WTC11 (cell line): ENCODE measurements at regions not wholly inside any gene's neighbourhood (a gene's known extent, or its start where the extent isn't known, plus 50 kb on each side); places are given as distances from the start of the nearest gene placed in this dataset.

Experiments used
- ATAC-seq: fragments of 200-7000 bp; cut with Tn5 transposase; 2 replicates; pipeline ENCODE4 v1.10.0; 2021; ENCODE audit warnings: mild to moderate bottlenecking, moderate library complexity
- CTCF ChIA-PET: fragments of 300-600 bp; sonication (Branson Sonifier 250); formaldehyde crosslinking; loops from one replicate; lab custom pipeline; 2021; ENCODE audit warnings: antibody characterized with exemption; lab: Charles Lee
- POLR2A ChIA-PET: fragments of 350-600 bp; sonication (Branson Sonifier 250); formaldehyde crosslinking; loops from one replicate; lab custom pipeline; 2021; ENCODE audit warnings: antibody characterized with exemption; lab: Charles Lee
- DNase-seq: peaks from one replicate; pipeline ENCODE4 v3.0.0; 2021; ENCODE audit warnings: low spot score
- H3K27ac Mint-ChIP-seq: 2 replicates; pipeline ENCODE4 v1.8.0; 2021; ENCODE audit warnings: mixed read lengths
- H3K27me3 Mint-ChIP-seq: 2 replicates; pipeline ENCODE4 v1.8.0; 2021; ENCODE audit warnings: low read depth, mild to moderate bottlenecking, moderate library complexity, mixed read lengths
- H3K36me3 Mint-ChIP-seq: 2 replicates; pipeline ENCODE4 v1.8.0; 2021; ENCODE audit warnings: mixed read lengths
- H3K4me1 Mint-ChIP-seq: 2 replicates; pipeline ENCODE4 v1.8.0; 2022; ENCODE audit warnings: mixed read lengths
- H3K4me3 Mint-ChIP-seq: 2 replicates; pipeline ENCODE4 v1.8.0; 2021; ENCODE audit warnings: mild to moderate bottlenecking, moderate library complexity, mixed read lengths
- H3K9me3 Mint-ChIP-seq: 2 replicates; pipeline ENCODE4 v1.8.0; 2021; ENCODE audit warnings: mixed read lengths
- AR ChIP-seq: fragments of 250-450 bp; sonication (Bioruptor Pico); IDR thresholded peaks from 2 replicates; pipeline ENCODE4 v1.9.0; 2021; ENCODE audit warnings: mild to moderate bottlenecking
- ARID4B ChIP-seq: sonication (generic); formaldehyde crosslinking; IDR thresholded peaks from 2 replicates; pipeline ENCODE4 v1.8.0; 2023; ENCODE audit warnings: missing genetic modification reagents, mild to moderate bottlenecking, borderline replicate concordance
- CBFB ChIP-seq: sonication (generic); formaldehyde crosslinking; IDR thresholded peaks from 2 replicates; pipeline ENCODE4 v1.8.1; 2022; ENCODE audit warnings: mild to moderate bottlenecking, low read depth, missing genetic modification reagents
- ERG ChIP-seq: fragments of 250-450 bp; sonication (Bioruptor Pico); IDR thresholded peaks from 2 replicates; pipeline ENCODE4 v1.8.0; 2021; ENCODE audit warnings: mild to moderate bottlenecking
- ESRRA ChIP-seq: sonication (generic); formaldehyde crosslinking; IDR thresholded peaks from 2 replicates; pipeline ENCODE4 v1.8.1; 2022; ENCODE audit warnings: mild to moderate bottlenecking, missing genetic modification reagents, borderline replicate concordance
- MYBL2 ChIP-seq: sonication (generic); formaldehyde crosslinking; IDR thresholded peaks from 2 replicates; pipeline ENCODE4 v1.8.1; 2023; ENCODE audit warnings: mild to moderate bottlenecking, moderate library complexity, missing genetic modification reagents
- ZMAT4 ChIP-seq: fragments of 250-450 bp; sonication (Bioruptor Pico); IDR thresholded peaks from 2 replicates; pipeline ENCODE4 v1.9.0; 2021; ENCODE audit warnings: mild to moderate bottlenecking
- ZNF219 ChIP-seq: sonication (generic); formaldehyde crosslinking; IDR thresholded peaks from 2 replicates; pipeline ENCODE4 v1.8.0; 2023; ENCODE audit warnings: missing genetic modification reagents, mild to moderate bottlenecking, borderline replicate concordance
- ZNF281 ChIP-seq: sonication (generic); formaldehyde crosslinking; IDR thresholded peaks from 2 replicates; pipeline ENCODE4 v1.8.0; 2023; ENCODE audit warnings: mild to moderate bottlenecking, missing genetic modification reagents
- ZNF317 ChIP-seq: sonication (generic); formaldehyde crosslinking; IDR thresholded peaks from 2 replicates; pipeline ENCODE4 v1.8.1; 2023; ENCODE audit warnings: low read depth, mild to moderate bottlenecking, moderate library complexity, missing genetic modification reagents, borderline replicate concordance
- ZNF416 ChIP-seq: fragments of 250-450 bp; sonication (Bioruptor Pico); IDR thresholded peaks from 2 replicates; pipeline ENCODE4 v1.9.0; 2021; ENCODE audit warnings: mild to moderate bottlenecking, inconsistent platforms
- ZNF423 ChIP-seq: fragments of 250-450 bp; sonication (Bioruptor Pico); IDR thresholded peaks from 2 replicates; pipeline ENCODE4 v2.1.2; 2022; ENCODE audit warnings: mild to moderate bottlenecking, moderate library complexity
- ZNF512 ChIP-seq: sonication (generic); formaldehyde crosslinking; IDR thresholded peaks from 2 replicates; pipeline ENCODE4 v1.8.1; 2022; ENCODE audit warnings: missing genetic modification reagents, borderline replicate concordance
- ZNF671 ChIP-seq: fragments of 250-450 bp; sonication (Bioruptor Pico); IDR thresholded peaks from 2 replicates; pipeline ENCODE4 v1.8.0; 2021; ENCODE audit warnings: mild to moderate bottlenecking

- TF ChIP-seq ARID4B (CRISPR knock-in tag) (no peak), ZMAT4 (CRISPR knock-in tag) (no peak), MYBL2 (CRISPR knock-in tag) (no peak), ESRRA (CRISPR knock-in tag) (no peak), AR (CRISPR knock-in tag) (no peak), ZNF671 (no peak)
Observed at GRCh38 chr5:109273594-109273993, 136.2 kb downstream of the PJA2 start (continued).

GRCh38 chr5:109267283-109267682 is 142.5 kb downstream of the PJA2 start:
- no peak for ATAC-seq
- Mint-ChIP-seq H3K4me1 (no peaks in the 10 kb centered on the region), H3K36me3 (no peaks in the 10 kb centered on the region), H3K4me3 (no peak overlapping the region), H3K27me3 (no peaks in the 10 kb centered on the region), H3K27ac (no peak overlapping the region), H3K9me3 (peaks cover 16% of the 10 kb centered on the region)
- DNase-seq, result no peak
- ChIA-PET CTCF (no interaction called here), POLR2A (no interaction called here)
- TF ChIP-seq CBFB (no peak), ERG (no peak), ZNF512 (CRISPR knock-in tag) (no peak), ZNF219 (CRISPR knock-in tag) (no peak), MYBL2 (CRISPR knock-in tag) (no peak), ZNF416 (no peak), ZNF281 (CRISPR knock-in tag) (no peak), ZNF317 (CRISPR knock-in tag) (no peak), ZNF423 (CRISPR knock-in tag) (no peak)
